NCI-H1694 (cell line): ENCODE measurements at regions not wholly inside any gene's neighbourhood (a gene's known extent, or its start where the extent isn't known, plus 50 kb on each side); places are given as distances from the start of the nearest gene placed in this dataset.

Source experiments
- DNase-seq: peaks from one replicate; lab custom pipeline; 2025; lab: John Stamatoyannopoulos, UW

DNA sequence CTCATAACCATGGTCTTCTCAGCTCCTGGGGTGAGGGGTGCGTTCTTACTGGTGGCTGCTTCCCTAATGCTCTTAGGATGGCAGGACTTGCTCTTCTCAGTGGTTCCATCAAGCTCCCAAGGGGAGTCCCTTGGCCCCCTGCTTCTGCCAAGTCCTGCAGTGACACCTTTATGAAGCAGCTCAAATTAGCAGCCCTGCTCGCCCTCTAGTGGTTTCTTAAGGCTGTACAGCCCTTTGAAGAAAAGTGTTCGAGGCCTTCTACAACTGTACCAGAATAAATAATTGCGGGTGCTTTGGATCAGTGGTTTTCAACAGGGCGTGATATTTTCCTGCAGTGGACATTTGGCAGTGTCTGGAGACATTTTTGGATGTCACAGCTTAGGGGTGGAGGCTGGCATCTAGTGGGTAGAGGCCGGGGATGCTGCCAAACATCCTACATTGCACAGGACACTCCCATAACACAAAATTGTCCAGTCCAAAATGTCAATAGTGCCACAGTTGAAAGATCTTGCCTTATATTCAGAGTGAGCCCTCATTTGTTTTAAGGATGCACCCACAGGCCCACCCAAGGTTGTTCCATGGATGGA is 204.7 kb upstream of the S100G start:
- DNase-seq = peak; percentile 15

DNA sequence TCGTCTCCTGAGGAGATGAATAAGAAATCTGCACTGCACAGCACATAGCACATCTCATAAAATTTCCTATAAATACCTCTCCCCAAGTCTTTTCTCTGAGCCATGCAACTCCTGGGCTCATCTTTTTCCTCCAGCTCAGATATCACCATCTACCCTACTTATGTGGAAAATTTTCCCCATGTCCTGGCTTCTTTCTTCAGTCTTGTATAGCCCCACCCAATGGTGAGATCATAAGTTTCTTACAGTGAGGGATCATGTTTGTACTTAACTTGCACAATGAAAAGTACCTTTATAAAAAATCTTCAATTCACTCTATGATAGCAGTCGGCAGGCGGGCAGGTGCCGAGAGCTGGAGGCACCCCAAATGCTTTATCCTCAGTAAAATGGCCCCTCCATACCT is 198.6 kb upstream of the S100G start:
- no peak for DNase-seq

DNA sequence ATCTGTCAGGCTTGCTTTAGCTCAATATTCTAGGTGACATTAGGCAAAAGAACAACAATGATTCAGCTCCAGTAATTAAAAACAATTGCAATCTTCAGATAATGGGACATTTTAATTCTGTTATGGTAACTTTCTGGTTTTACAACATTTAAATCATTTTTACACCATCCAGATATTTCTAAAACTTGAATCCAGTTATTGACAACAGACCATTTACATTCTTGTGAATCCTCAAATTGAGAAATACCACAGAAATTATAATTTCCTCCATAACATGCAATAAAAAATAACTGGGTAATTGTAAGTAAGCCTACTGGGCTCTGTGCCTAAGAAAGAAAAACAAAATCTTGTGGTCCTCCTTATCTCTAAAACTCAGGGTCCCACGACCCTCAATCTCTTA is 195.0 kb upstream of the S100G start:
- DNase-seq = no peak

DNA sequence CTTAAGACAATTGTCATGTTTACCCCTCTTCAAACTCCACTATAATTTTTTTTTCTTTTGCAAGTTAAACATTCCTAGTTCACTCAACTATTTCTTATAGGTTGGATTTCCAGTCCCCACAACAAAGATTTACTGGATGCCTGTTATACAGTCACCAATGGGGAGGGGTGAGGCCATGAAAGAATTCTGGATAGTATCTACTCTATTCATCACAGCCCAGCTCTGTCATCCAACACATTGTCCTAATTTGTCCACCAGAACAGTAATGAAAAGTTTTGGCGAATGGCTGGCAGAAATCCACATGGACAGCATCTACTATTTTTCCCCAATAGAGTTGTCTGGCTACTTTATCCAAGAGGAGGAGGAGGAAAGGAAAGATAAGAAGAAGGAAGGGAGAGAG is 192.7 kb upstream of the S100G start:
- DNase-seq = no peak

DNA sequence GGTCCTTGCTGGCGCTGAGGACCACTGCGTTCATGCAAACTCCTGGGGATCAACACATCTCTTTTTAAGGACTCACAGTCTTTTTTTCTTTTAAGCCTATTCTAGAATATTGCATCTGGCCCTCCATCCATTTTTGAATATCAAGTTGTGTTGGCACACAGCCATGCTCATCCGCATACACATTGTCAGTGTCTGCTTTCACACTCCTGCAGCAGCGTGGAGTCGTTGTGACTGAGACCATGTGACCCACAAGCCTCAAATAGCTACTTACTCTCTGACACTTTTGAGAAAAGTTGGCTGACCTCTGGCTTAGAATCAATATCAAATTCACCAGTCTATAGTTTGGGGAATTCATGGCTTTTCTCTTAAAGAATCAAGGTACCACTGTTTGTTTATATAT is 191.8 kb upstream of the S100G start:
- no peak for DNase-seq

DNA sequence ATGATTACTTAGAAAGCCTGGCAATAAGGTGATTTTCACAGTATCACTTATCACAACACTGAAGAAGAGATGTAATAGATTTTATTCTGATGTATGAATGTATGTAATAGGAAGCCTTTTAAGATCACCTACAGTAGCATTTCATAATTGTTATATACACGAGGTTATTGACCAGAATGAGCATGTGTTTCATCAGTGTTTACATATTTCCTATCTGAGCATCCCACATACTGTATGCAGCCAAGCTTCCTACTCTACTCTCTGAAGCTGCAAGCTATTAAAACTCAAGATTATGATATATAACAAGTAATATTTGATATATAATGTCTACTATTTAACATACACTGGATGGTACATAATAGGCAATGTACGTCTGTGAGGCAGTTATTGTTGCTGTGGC is 190.9 kb upstream of the S100G start:
- DNase-seq = no peak

DNA sequence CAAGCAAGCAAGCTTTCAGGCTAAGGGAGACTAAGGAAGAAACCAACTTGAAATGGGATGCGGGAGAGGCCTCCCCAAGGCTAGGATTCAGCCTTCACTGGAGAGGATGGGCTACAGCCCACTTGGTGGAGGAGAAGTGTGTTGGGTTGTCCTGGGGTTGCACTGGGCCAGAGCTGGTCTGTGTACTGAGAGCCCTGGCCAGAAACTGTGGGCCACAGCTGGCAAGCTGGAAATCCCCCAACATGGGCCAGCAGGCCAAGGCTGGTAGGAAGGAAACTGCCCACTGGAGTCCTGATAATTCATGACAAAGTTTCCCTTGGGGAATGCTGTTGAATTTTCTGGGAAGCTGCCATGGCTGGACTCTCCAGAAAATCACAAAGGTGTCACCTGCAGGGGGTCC is 188.0 kb upstream of the S100G start:
- DNase-seq = no peak

DNA sequence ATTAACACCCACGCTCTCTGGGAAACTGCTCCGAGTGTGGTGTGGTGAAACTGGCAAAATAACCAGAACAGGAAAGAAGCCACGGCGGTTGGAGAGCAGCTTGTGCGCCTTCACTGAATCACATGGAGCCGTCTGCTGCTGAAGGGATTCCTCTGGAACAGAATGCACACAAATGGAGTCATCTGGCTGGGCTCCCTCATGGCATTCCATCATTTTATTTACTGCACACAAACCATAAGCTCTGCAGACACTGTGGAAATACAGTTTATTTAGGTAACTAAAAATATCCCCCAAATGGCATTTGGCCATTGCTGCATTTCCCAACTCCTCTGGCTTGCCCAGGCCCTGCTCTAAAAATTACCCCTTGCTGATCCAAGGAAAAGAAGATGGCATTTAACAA is 187.0 kb upstream of the S100G start:
- DNase-seq = no peak

DNA sequence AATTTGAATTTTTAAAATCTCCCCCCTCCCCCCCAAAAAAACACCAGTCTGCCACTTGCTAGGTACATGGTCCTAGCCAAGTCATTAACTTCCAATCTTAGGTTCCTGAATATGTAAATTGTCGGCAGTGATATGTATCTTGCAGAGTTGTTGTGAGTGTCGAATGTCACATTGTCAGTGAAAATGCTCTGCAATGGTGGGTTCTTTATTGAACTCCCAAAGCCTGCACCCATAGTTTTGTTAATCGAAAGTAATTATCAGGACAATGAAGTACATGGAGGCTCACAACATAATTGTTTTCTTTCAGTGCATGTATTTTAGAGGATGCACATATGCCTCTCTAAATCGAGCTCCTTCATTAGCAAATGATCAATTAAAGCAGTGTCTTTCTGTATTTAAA is 185.6 kb upstream of the S100G start:
- DNase-seq = no peak

DNA sequence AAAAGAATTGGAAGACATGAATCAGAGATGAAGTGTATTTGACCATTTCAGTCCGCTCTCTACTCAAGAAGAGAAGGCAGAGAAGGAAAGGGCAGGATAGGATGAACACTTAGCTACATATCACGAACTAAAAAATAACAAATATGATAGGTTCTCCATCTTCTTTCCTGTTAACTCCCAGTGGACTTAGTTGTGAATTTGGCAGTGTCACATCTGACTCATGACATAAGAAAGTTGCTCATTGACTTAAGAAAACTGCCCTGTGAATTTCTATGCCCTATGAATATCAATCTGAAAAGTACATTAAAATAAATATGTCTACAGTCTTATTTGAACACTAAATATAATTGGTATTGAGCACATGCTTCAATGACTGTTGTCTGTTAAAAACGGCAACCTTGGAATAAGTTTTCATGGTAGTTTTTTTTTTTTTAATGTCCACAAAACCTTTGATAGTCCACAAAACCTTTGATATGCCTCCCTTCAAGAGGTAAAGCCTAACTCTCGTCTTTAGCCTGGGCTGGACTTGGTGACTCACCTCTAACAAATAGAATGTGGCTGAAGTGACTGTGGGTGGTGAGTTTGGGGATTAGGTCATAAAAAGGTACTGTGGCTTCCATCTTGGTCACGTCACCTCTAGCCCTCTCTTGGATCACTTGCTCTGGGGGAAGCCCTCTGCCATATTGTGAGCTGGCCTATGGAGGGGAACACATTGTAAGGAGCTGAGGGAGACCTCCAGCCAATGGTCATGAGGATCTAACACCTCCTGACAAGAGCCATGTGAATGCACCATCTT is 184.7 kb upstream of the S100G start:
- DNase-seq = no peak

DNA sequence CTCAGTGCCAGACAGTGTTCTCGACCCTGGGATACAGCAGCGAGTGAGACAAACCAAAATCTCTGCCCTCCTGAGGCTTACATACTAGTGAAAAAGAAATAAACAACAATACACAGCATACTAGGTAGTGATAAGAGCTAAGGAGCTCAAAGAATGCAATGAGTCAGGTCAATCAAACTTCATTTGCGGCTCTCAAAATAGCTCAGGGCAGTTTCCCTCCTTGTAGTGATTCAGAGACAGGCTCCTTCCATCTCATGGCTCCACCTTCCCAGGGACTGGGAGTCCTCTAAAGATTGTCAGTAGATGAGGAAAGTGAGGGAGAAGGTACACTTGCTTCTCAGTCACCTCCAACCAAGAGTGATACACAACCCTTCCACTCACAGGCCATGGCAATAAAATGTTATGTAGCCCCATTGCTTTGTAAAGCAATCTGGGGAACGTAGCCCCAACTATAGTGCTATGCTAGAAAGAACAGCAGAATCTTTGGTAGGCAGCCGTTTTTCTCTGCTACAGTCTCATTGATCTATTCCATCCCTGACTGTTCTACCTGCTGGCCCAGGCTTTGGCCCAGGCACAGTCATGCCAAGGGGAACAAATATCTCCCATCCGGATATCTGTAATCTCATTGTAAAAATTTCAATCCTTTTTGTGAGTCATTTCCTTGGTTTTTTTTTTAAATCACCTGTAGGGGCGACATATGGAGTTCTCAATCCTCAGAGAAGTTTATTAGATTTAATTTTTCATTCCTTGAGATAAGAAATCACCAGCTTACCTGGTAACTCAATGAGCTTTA is 183.1 kb upstream of the S100G start:
- no peak for DNase-seq

DNA sequence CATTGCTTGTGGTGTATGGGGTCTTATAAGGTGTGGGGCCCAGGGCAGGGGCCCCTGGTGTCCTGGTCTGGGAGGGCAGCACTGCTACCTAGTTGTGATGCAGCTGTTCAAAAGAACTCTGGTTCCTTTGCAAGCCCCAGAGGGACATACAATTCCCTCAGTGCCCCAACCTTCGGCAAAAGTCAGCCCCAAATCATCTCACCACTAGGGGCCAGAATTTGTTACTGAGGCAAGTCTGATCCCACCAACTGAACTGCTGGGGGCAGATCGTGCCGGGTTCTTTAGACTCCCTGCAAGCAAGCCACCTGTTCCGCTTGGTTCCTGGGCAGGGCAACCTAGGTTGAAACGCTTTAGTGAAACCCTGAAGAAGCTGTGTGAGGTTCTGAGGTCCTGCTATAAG is 180.1 kb upstream of the S100G start:
- DNase-seq = no peak

DNA sequence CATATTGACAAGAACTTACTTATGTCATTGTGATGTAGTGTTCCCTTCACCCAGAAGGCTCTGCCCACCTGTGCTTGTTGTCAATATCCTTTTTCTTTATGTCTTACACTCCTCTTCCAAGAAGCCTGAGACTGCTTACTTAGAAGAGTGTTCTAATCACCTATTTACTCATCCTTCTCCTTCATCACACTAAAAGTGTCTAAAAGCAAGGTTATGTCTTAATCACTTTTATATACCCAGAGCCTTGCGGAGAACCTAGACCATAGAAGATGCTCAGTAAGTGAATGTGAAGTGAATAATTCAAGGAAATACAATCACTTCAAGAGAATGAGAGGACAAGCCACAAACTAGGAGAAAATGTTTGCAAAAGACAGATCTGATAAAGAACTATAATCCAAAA is 177.6 kb upstream of the S100G start:
- DNase-seq = no peak

DNA sequence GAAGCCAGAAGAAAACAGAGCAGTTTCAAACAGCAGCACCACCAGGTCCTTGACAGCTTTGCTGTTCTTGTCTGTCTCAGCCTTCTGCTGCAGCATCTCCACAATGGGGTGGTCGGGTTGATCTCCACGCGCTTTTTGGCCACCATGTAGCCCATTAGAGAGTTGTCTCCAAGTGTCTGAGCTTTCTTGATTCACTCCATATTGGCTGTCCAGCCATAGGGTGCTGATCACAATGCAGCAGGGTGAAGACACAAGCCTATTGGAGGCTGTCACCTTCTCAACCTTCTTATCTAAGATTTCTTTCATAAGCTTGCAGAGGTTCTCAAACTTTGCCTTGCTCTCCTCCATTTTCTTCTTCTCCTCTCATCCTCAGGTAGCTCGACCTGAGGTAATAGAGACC is 175.4 kb upstream of the S100G start:
- DNase-seq = no peak

DNA sequence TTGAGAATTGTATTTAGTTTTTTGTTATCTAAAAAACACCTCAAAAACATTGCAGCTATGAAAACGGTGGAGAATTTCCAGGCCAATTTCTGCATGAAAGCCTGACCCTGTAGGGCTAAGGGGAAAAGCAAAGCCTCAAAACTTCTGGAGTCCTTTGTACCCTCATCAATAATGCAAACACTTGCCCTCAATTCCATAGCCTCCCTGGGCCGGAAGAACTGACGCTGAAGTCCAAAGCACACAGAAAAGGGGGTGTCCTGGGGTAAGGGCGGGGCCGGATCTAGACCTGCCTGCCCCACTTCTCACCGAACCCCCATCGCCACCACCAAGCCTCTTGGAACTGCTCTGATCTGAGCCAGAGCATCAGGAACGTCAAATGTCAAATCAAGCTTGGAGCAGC is 173.9 kb upstream of the S100G start:
- no peak for DNase-seq

DNA sequence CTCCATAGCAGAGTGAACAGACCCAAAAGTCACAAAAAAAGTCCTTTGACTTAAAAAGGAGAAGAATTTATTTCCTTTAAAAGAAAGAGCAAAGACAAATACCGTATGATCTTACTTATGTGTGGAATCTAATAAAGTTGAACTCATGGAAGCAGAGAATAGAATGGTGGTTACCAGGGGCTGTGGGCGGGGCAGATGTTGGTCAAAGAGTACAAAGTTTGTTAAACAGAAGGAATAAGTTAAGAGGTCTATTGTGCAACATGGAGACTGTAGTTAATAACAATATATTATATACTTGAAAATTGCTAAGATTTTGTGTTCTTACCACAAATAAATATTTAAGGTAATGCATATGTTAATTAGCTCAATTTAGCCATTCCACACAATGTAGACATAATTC is 173.3 kb upstream of the S100G start:
- DNase-seq = no peak

DNA sequence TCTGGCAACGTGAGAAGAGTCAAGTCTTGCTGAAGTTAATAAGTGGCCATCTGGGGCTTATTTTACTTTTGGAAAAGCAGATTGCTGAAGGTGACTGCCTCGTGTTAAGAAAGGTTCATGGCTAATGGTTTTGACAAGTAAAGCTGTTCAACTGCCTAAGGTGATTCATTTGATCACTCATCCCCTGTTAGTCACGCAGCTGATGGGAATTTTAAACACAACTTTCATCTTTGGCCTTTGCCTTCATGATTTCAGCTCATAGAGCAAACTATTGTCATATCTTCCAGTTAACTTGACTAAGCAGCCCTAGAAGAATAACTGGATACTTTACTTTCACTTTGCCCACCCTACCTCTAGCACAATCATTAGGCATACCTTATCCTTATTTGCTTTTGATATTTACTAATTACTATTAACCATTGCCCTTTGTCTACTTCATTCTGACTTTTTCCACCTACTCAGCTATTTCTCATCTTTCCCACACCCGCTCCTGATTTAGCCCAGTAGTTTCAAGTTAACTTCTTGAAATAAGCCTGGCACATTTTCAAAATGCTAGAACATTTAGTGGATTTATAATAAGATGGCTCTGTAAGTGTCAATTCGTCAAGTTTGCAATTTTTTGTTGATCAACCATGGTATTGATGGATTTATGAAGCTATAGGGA is 170.6 kb upstream of the S100G start:
- no peak for DNase-seq

DNA sequence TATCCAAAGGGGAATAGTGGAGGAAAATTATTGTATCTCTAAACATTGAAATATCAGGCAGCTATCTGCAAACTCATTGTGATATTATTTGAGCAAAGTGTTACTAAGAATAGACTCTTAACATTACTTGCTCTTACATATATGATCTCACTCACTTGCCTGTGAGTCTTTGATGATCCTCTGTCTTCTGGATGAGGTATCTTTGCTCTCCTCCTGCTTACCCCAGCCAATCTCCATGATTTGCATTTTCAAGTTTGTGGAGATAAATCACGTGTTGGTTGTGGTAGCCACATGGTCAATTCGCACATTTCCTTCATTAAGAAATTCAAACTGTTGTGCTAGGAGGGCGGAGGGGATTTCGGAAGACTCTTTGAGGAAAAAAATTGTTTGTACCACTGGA is 169.9 kb upstream of the S100G start:
- DNase-seq = no peak

DNA sequence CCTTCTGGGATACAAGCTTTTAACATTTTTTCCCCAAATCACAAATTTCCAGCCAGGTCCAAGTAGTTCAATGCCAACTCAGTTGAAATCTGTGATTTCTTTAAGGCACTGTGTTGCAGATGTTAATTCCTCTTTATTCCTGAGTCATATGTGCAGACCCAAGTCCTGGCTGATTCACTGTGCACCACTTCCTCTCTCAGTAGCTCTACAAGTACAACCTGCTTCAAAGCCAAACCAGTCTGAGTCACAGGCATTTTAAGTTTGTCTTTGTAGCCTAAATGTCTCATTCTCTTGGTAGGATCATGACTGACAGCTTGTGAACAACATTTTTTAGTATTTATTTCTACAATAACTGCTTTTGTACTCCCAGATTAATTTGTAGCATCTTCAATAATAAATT is 165.6 kb upstream of the S100G start:
- DNase-seq = no peak

DNA sequence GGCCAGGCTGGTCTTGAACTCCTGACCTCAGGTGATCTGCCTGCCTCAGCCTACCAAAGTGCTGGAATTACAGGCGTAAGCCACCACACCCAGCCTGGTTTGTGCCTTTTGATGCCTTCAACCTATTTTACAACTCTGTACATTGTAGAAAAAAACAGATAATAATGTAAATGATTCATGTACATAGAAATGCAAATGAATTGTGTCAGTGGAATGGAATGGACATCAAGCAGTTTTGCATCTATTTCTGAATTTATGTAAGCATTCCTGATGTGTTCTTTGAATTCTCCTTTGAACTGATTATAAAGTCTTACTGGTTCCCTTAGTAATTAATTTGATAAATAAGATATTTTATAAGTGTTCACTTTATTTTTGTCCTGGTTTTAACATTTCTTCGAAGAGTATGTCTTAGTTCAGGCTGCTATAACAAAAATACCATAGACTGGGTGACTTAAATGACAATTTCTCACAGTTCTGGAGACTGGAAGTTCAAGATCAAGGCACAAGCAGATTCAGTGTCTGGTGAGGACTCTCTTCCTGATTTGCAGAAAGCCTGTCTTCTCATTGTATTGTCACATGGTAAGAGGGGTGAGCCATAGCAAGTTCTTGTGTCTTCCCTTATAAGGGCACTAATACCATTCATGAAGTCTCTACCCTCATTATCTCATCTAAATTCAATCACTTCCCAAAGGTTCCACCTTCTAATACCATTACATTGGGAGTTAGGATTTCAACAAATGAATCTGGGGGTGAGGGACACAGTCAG is 162.2 kb upstream of the S100G start:
- no peak for DNase-seq

DNA sequence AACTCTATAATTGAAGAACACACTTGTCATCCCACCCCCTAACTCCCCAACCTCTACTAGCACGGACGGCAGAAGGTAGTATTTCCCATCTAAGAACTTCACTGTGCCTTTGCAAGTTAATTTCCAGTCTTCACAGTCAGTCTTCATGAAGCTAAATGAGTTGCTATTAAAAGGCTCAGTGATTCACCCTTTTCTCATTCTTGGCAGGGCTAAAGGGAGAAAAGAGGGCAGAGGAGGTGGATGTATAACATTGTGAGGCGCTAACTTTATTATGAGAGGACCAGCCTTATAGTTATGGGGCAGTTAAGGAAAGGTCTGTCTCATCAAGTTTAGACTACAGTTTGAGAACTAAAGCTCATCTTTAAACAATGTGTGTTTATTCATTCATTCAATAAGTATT is 161.0 kb upstream of the S100G start:
- DNase-seq = no peak

DNA sequence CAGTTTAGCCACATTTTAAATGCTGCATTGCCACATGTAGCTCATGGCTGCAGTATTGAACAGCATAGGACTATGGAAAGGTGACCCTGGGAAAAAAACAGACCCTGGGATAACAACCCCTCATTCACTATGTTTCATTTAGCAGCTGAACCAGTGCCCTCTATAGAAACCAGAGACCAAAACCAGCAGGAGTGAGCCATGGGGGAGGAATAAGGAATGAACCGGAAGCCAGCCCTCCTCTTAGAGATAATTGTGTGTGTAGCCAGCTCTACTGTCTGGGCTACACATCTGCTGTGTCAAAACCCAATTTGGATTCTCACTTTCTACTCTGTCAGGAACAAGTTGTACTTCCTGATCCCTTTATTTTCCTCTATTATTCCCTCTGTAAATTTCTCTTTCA is 158.5 kb upstream of the S100G start:
- DNase-seq = no peak
